Large intestine (tissue), 3 donors: ENCODE measurements at regions not wholly inside any gene's neighbourhood (a gene's known extent, or its start where the extent isn't known, plus 50 kb on each side); places are given as distances from the start of the nearest gene placed in this dataset.

Source experiments
- DNase-seq, 2 donors: peaks; one replicate each; pipeline versions ENCODE4 v3.0.0 to v3.0.0-alpha.2; 2013
- H3K27ac ChIP-seq: one replicate; pipeline ENCODE4 v1.5.1; 2013; ENCODE audit warnings: low read length
- H3K27me3 ChIP-seq: 2 replicates; pipeline ENCODE4 v1.6.1; 2013; ENCODE audit warnings: low read length; ENCODE audit not compliant: control insufficient read depth, insufficient read depth
- H3K36me3 ChIP-seq: 2 replicates; pipeline ENCODE4 v1.6.1; 2013; ENCODE audit warnings: low read length; ENCODE audit not compliant: control insufficient read depth, insufficient read depth
- H3K4me1 ChIP-seq: one replicate; pipeline ENCODE4 v1.6.1; 2013; ENCODE audit warnings: low read length; ENCODE audit not compliant: control insufficient read depth, insufficient read depth
- H3K4me3 ChIP-seq: one replicate; pipeline ENCODE4 v1.5.1; 2013; ENCODE audit warnings: low read length
- H3K9me3 ChIP-seq: one replicate; pipeline ENCODE4 v1.6.1; 2013; ENCODE audit warnings: mild to moderate bottlenecking, low read depth, low read length, moderate library complexity; ENCODE audit not compliant: control insufficient read depth
- WGBS: methylation state at CpG from one replicate; pipeline ENCODE4 v1.1.5; 2013; ENCODE audit warnings: low lambda C conversion rate; ENCODE audit not compliant: insufficient coverage; 5-methylcytosine and 5-hydroxymethylcytosine counted together

DNA sequence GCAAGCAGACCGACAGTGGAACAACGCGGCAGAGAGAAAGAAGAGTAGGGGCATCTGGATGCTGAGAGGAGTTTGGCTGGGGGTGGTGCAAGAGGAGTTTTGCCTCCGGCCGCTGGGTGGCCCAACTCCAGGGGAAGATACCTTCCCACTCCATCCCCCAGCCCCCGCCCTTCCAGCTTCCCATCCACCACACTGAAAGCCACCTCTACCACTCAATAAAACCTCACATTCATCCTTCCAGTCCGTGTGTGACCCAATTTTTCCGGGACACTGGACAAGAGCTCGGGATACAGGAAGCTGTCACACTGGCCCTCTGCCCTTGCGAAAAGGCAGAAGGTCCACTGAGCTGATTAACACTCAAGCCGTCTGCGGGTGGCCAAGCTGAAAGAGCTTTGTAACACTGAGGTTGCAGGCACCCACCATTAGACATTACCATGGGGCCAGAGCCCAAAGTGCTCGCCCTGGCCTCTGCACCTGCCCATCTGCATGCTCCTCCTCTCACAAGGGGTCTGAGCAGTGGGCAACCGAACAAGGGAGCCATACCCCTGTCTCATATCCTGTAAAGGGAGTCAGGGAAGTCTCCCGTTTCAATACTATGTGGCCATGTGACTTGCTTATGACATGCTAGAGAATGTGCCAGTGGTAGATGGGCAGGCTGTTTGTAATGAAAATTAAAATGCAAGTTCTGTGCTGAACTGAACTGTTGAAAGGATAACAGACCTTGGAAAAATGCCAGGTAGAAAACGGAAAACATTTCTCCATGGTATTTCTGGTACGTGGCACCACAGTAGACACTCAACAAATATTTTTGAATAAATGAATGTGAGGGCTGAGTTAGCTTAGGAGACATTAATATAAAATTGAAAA is 205.1 kb upstream of the STARD13 start:
- DNase-seq = no peak
- no peaks in the 10 kb centered on the region for H3K36me3 ChIP-seq
- 82% methylated on average over 2 of the region's 17 CpGs for WGBS
- H3K27ac ChIP-seq = no peak overlapping the region
- no peak overlapping the region for H3K4me3 ChIP-seq
- H3K9me3 ChIP-seq = no peaks in the 10 kb centered on the region
- no peaks in the 10 kb centered on the region for H3K4me1 ChIP-seq
- no peaks in the 10 kb centered on the region for H3K27me3 ChIP-seq

- Histone ChIP-seq H3K27ac (no peak overlapping the region), H3K36me3 (no peaks in the 10 kb centered on the region), H3K9me3 (no peaks in the 10 kb centered on the region), H3K4me1 (no peaks in the 10 kb centered on the region), H3K4me3 (no peak overlapping the region), H3K27me3 (no peaks in the 10 kb centered on the region)
- 100% methylated on average over 1 of the region's 6 CpGs for WGBS
- no peak for DNase-seq
Measured at GRCh38 chr13:33493672-33494365, 208.3 kb upstream of the STARD13 start.

- no peaks in the 10 kb centered on the region for H3K27me3 ChIP-seq
- H3K27ac ChIP-seq = no peak overlapping the region
- WGBS = 80% methylated on average over 1 of the region's 4 CpGs
- H3K9me3 ChIP-seq = no peaks in the 10 kb centered on the region
- DNase-seq = no peak
- no peaks in the 10 kb centered on the region for H3K36me3 ChIP-seq
- H3K4me1 ChIP-seq = no peaks in the 10 kb centered on the region
- H3K4me3 ChIP-seq = no peak overlapping the region
Measured at GRCh38 chr13:33494596-33495204, 209.1 kb upstream of the STARD13 start.

- no peak for DNase-seq
- H3K27me3 ChIP-seq = no peaks in the 10 kb centered on the region
- no peaks in the 10 kb centered on the region for H3K4me1 ChIP-seq
- H3K4me3 ChIP-seq = no peak overlapping the region
- H3K9me3 ChIP-seq = no peaks in the 10 kb centered on the region
- H3K36me3 ChIP-seq = no peaks in the 10 kb centered on the region
- no peak overlapping the region for H3K27ac ChIP-seq
Measured at GRCh38 chr13:33496336-33496735, 210.8 kb upstream of the STARD13 start.

DNA sequence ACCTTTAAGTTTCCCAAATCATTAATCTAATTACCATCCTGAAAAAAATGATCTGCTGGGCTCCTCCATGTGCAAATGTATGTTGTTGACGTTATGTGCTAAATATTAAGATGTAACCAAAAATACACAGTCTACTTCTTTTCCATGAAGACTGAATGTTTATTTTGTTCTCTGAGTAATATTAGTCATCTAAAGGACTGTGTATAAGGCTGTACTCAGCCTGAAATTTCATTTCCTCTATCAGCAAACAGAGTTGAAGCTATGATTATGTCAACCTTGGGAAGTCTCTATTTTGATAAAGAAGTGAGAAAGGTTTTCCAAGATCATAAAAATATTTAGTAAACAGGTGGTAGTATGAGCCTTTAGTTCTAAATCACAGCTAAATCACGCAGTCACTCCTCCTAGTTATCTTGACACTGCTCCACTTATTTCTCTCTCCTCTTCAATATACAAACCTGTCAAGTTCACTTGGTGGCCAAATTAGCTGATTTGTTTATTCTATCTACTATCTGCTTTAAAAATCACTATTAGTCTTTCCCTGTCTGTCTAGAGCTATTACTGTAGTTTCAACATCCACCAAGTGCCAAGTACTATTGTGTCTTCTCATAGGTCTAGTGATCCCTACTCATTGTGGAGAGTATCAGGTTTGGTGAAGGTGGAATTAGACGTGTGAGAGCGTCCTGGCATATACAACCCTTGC is 211.7 kb upstream of the STARD13 start:
- no peak for DNase-seq
- Histone ChIP-seq H3K27me3 (no peaks in the 10 kb centered on the region), H3K4me1 (no peaks in the 10 kb centered on the region), H3K4me3 (no peak overlapping the region), H3K27ac (no peak overlapping the region), H3K9me3 (no peaks in the 10 kb centered on the region), H3K36me3 (no peaks in the 10 kb centered on the region)
- WGBS = 83% methylated on average over 1 of the region's 4 CpGs

DNA sequence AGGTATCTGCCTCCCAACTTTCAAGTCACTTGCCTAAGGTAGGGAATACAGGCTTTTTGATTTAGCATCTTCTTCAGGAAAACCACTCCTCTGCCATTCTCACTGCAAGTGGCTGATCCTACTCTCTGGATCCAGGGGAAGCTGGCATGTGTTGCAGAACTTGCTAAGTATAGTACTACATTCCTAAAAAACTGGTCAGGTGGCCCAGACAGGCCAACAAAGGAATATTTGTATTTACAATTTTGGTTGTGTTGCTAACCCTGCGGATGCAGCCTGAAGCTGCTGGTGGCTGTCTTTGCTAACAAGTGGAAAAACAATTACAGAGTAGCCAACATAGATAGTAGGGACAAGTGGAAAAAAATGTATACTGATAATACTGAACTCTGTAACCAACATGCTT is 222.5 kb upstream of the STARD13 start:
- no peaks in the 10 kb centered on the region for H3K36me3 ChIP-seq
- no peak overlapping the region for H3K4me3 ChIP-seq
- no peak overlapping the region for H3K27ac ChIP-seq
- no peaks in the 10 kb centered on the region for H3K4me1 ChIP-seq
- no peaks in the 10 kb centered on the region for H3K9me3 ChIP-seq
- no CpG with 5 or more reads among the region's 1 CpG for WGBS
- H3K27me3 ChIP-seq = no peaks in the 10 kb centered on the region
- DNase-seq = no peak

GRCh38 chr13:33509642-33510229 is 224.2 kb upstream of the STARD13 start:
- no peak for DNase-seq

GRCh38 chr13:33510350-33510970 is 224.9 kb upstream of the STARD13 start:
- no peak overlapping the region for H3K4me3 ChIP-seq
- no peak for DNase-seq
- no peaks in the 10 kb centered on the region for H3K9me3 ChIP-seq
- H3K4me1 ChIP-seq = no peaks in the 10 kb centered on the region
- H3K27me3 ChIP-seq = no peaks in the 10 kb centered on the region
- H3K36me3 ChIP-seq = no peaks in the 10 kb centered on the region
- no peak overlapping the region for H3K27ac ChIP-seq

More at GRCh38 chr13:33509642-33510229, 224.2 kb upstream of the STARD13 start:
- H3K4me1 ChIP-seq = no peaks in the 10 kb centered on the region
- no peaks in the 10 kb centered on the region for H3K9me3 ChIP-seq
- H3K27me3 ChIP-seq = no peaks in the 10 kb centered on the region
- H3K4me3 ChIP-seq = no peak overlapping the region
- H3K36me3 ChIP-seq = no peaks in the 10 kb centered on the region
- no peak overlapping the region for H3K27ac ChIP-seq
- no CpG with 5 or more reads among the region's 5 CpGs for WGBS

DNA sequence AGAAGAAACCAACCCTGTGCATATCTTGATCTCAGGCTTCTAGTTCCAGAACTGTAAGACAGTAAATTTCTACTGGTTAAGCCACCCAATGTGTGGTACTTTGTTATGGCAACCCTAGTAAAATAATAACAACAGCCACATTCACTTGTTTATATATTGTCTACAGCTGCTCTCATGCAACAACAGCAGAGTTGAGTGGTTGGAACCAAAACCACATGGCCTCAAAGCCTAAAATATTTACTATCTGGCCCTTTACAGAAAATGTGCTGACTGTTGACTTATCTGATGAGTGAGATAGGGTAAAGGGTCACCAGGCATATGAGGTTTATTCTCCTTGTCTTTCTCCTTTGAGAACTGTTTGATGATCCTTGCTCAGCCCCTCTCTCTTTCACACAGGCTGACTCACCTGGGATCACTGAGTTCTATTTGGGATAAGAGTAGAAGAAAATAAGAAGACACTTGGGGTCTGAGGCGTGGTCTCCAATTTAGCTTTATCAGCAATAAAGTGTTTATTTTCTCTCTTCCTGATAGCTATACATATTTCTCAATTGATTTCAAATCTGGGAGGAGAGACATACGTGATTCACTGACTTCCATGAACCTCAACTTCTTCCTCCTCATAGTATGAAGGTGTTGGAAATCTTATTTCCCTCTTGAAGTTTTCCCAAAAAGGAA is 227.5 kb upstream of the STARD13 start:
- Histone ChIP-seq H3K9me3 (no peaks in the 10 kb centered on the region), H3K4me1 (no peaks in the 10 kb centered on the region), H3K36me3 (no peaks in the 10 kb centered on the region), H3K4me3 (no peak overlapping the region), H3K27ac (no peak overlapping the region), H3K27me3 (no peaks in the 10 kb centered on the region)
- DNase-seq = no peak
- WGBS = 78% methylated on average over 1 of the region's 2 CpGs
